ENCODE measurements at regions not wholly inside any gene's neighbourhood (a gene's known extent, or its start where the extent isn't known, plus 50 kb on each side); places are given as distances from the start of the nearest gene placed in this dataset.

DNA sequence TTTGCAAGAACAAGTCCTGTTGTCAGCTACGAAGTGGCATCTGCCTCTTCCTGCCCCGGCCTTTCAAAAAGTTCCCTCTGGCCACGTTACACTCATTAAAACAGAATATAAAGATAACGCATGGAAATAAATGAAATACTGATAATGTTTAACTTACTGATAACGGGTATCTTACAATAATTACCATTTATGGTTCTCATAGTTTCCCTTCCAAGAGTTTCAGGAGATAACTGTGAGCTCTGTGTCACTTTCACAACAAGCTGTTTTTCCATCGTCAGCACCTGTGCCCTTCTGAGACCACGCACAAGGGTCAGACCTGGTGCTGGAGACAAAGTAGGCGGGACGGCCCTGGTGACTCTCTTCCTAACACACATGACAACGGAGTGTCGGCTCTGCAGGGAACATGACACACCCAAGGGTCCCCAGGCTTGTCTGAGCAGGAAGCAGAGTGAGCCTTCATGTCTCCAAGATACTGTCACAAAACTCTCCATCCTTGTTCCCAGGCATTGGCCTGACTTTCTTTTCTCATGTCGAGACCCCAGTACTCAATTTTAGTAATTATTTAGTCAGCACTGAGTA is 86.2 kb upstream of the THBS2 start:
- WGBS, 2 donors: 79 to 87% methylated on average over 12 of the region's 12 CpGs
- Histone ChIP-seq H3K9me3 (ENCODE audit: control insufficient read depth in 4 of 4, insufficient read depth in 3 of 4, low read length in 3 of 4) (no peaks in the 10 kb centered on the region), H3K36me3 (ENCODE audit: control insufficient read depth in 4 of 4, insufficient read depth in 4 of 4, low read length in 4 of 4) (no peaks in the 10 kb centered on the region), H3K4me1 (ENCODE audit: control insufficient read depth in 5 of 5, insufficient read depth in 5 of 5, low read length in 5 of 5) (no peaks in the 10 kb centered on the region), H3K9ac (ENCODE audit: insufficient read depth in 1 of 2, low read length in 2 of 2) (no peak overlapping the region), H3K27me3 (ENCODE audit: control insufficient read depth in 3 of 3, insufficient read depth in 3 of 3, low read length in 2 of 3) (no peaks in the 10 kb centered on the region), H3K27ac (ENCODE audit: low read depth in 1 of 2, low read length in 1 of 2) (no peak overlapping the region), H3K4me3 (no peak overlapping the region)
- DNase-seq: no peak
- no peak for TF ChIP-seq CTCF (IDR thresholded peaks at IDR 0.05; ENCODE audit: control extremely low read depth, extremely low read depth)
- no peak for ATAC-seq (ENCODE audit: insufficient read depth, low FRiP score)

DNA sequence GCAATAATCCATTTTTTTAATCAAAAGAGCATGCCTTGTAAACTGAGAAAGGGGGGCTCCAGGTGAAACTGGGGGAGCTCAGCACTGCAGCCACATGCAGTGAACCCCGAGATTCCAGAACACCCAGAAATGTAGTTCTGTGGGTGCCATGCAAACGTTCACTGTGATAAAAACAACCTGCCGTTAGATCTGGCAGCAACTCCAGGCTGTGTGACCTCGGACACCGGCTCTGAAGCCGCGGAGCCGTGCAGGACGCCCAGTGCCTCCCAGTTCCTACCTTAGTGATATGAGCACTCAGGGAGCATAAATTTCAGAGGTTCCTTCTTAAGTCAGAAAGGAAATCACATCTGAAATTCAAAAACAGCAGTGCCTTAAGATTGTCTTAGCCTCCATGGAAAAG is 85.4 kb upstream of the THBS2 start:
- Histone ChIP-seq H3K9ac (ENCODE audit: insufficient read depth in 1 of 2, low read length in 2 of 2) (no peak overlapping the region), H3K9me3 (ENCODE audit: control insufficient read depth in 4 of 4, insufficient read depth in 3 of 4, low read length in 3 of 4) (no peaks in the 10 kb centered on the region), H3K4me3 (no peak overlapping the region), H3K36me3 (ENCODE audit: control insufficient read depth in 4 of 4, insufficient read depth in 4 of 4, low read length in 4 of 4) (no peaks in the 10 kb centered on the region), H3K4me1 (ENCODE audit: control insufficient read depth in 5 of 5, insufficient read depth in 5 of 5, low read length in 5 of 5) (no peaks in the 10 kb centered on the region), H3K27ac (ENCODE audit: low read depth in 1 of 2, low read length in 1 of 2) (no peak overlapping the region), H3K27me3 (ENCODE audit: control insufficient read depth in 3 of 3, insufficient read depth in 3 of 3, low read length in 2 of 3) (no peaks in the 10 kb centered on the region)
- 89 to 91% methylated on average over 9 of the region's 9 CpGs for WGBS, 2 donors
- no peak for TF ChIP-seq CTCF (IDR thresholded peaks at IDR 0.05; ENCODE audit: control extremely low read depth, extremely low read depth)
- no peak for DNase-seq
- ATAC-seq (ENCODE audit: insufficient read depth, low FRiP score): no peak

DNA sequence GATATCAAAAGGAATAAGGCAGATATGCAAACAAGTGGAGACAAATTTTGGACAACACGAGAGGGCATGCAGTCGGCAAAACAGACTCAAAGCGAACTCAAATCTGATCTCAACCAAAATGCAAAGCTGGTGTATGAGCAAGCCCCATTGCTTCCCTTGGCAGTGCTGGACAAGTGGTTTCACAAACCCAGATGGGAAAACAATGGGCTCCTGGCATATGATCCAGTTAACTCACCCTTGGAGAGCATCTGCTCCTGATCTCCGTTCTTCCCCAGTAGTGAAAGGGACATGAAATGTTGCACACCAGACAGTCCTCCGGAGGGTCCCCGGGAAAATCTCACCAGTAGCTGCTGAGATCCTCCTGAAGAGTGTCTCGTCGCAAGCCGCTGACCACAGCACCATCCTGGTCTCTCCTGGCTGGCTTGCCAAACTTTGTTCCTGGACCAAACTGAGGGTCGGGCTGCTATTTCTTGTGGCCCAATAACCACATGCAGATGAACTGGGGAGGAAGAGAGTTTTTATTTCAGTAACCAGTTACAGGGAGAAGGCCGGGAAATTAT is 84.3 kb upstream of the THBS2 start:
- Histone ChIP-seq H3K9me3 (ENCODE audit: control insufficient read depth in 4 of 4, insufficient read depth in 3 of 4, low read length in 3 of 4) (no peaks in the 10 kb centered on the region), H3K9ac (ENCODE audit: insufficient read depth in 1 of 2, low read length in 2 of 2) (no peak overlapping the region), H3K27ac (ENCODE audit: low read depth in 1 of 2, low read length in 1 of 2) (no peak overlapping the region), H3K36me3 (ENCODE audit: control insufficient read depth in 4 of 4, insufficient read depth in 4 of 4, low read length in 4 of 4) (no peaks in the 10 kb centered on the region), H3K4me1 (ENCODE audit: control insufficient read depth in 5 of 5, insufficient read depth in 5 of 5, low read length in 5 of 5) (no peaks in the 10 kb centered on the region), H3K27me3 (ENCODE audit: control insufficient read depth in 3 of 3, insufficient read depth in 3 of 3, low read length in 2 of 3) (no peaks in the 10 kb centered on the region), H3K4me3 (no peak overlapping the region)
- DNase-seq: no peak
- no peak for ATAC-seq (ENCODE audit: insufficient read depth, low FRiP score)
- WGBS, 2 donors: 91 to 94% methylated on average over 11 of the region's 11 CpGs
- TF ChIP-seq CTCF (IDR thresholded peaks at IDR 0.05; ENCODE audit: control extremely low read depth, extremely low read depth): no peak

DNA sequence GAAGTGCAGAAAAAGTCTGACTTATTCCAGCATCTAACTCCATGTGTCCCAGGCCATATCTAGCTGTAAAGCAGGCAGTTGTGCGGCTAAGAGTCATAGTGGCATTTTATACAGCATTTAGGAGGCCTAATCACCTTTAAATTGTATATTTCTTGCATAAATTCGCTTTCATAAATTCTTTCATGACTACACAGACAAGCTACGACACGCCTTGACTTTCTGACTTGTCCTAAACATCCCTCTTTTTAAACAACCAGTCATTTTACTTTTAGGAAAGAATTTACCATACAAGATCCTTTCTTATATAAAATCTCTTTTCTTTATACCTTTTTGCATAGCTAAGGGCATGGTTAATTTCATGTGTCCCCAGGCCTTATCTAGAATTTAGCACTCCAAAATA is 81.7 kb upstream of the THBS2 start:
- H3K27ac ChIP-seq (ENCODE audit: low read depth in 1 of 2, low read length in 1 of 2): no peak overlapping the region
- 92 to 95% methylated on average over 4 of the region's 4 CpGs for WGBS, 2 donors
- H3K4me1 ChIP-seq (ENCODE audit: control insufficient read depth in 5 of 5, insufficient read depth in 5 of 5, low read length in 5 of 5): no peaks in the 10 kb centered on the region
- no peak overlapping the region for H3K4me3 ChIP-seq
- no peak overlapping the region for H3K9ac ChIP-seq (ENCODE audit: insufficient read depth in 1 of 2, low read length in 2 of 2)
- ATAC-seq (ENCODE audit: insufficient read depth, low FRiP score) (no peak), DNase-seq (no peak)
- H3K27me3 ChIP-seq (ENCODE audit: control insufficient read depth in 3 of 3, insufficient read depth in 3 of 3, low read length in 2 of 3): no peaks in the 10 kb centered on the region
- H3K36me3 ChIP-seq (ENCODE audit: control insufficient read depth in 4 of 4, insufficient read depth in 4 of 4, low read length in 4 of 4): no peaks in the 10 kb centered on the region
- no peaks in the 10 kb centered on the region for H3K9me3 ChIP-seq (ENCODE audit: control insufficient read depth in 4 of 4, insufficient read depth in 3 of 4, low read length in 3 of 4)
- TF ChIP-seq CTCF (IDR thresholded peaks at IDR 0.05; ENCODE audit: control extremely low read depth, extremely low read depth): no peak
